Esophagus muscularis mucosa (tissue), 4 donors: ENCODE measurements at regions not wholly inside any gene's neighbourhood (a gene's known extent, or its start where the extent isn't known, plus 50 kb on each side); places are given as distances from the start of the nearest gene placed in this dataset.

Experiments
- EP300 ChIP-seq: sonication (generic); formaldehyde crosslinking; IDR thresholded peaks from one replicate; pipeline ENCODE4 v1.6.1; 2017; ENCODE audit warnings: antibody characterized with exemption
- POLR2AphosphoS5 ChIP-seq, 2 donors: sonication (generic); formaldehyde crosslinking; IDR thresholded peaks; one replicate each; pipeline ENCODE4 v1.6.1; 2017; ENCODE audit warnings: antibody characterized with exemption in 2 of 2
- TF ChIP-seq, protein P1 (sequence below), 3 experiments: fragments of 200-600 bp in 2 of 3; fragments of 450-650 bp in 1 of 3; sonication (generic) in 2 of 3; IDR thresholded peaks; one replicate each; pipeline ENCODE4 v1.5.1; 2017 to 2019; ENCODE audit warnings: antibody characterized with exemption in 3 of 3, mild to moderate bottlenecking in 2 of 3, moderate library complexity in 1 of 3

- TF ChIP-seq, protein P1, sequence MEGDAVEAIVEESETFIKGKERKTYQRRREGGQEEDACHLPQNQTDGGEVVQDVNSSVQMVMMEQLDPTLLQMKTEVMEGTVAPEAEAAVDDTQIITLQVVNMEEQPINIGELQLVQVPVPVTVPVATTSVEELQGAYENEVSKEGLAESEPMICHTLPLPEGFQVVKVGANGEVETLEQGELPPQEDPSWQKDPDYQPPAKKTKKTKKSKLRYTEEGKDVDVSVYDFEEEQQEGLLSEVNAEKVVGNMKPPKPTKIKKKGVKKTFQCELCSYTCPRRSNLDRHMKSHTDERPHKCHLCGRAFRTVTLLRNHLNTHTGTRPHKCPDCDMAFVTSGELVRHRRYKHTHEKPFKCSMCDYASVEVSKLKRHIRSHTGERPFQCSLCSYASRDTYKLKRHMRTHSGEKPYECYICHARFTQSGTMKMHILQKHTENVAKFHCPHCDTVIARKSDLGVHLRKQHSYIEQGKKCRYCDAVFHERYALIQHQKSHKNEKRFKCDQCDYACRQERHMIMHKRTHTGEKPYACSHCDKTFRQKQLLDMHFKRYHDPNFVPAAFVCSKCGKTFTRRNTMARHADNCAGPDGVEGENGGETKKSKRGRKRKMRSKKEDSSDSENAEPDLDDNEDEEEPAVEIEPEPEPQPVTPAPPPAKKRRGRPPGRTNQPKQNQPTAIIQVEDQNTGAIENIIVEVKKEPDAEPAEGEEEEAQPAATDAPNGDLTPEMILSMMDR (IDR thresholded peaks at IDR 0.05), result no peak
- TF ChIP-seq POLR2AphosphoS5 (IDR thresholded peaks at IDR 0.05) (no peak), EP300 (no peak)
Observed at GRCh38 chr14:26855077-26855753, 257.4 kb upstream of the NOVA1 start.
